HG02642 (cell line): ENCODE measurements at regions not wholly inside any gene's neighbourhood (a gene's known extent, or its start where the extent isn't known, plus 50 kb on each side); places are given as distances from the start of the nearest gene placed in this dataset.

Experiments
- ATAC-seq: cut with Tn5 transposase; IDR thresholded peaks from one replicate; pipeline ENCODE4 v1.9.1; 2021; ENCODE audit warnings: mild to moderate bottlenecking; ENCODE audit not compliant: unreplicated experiment, poor library complexity

- ATAC-seq = no peak
Observed at GRCh38 chr14:86027990-86028389, 498.0 kb downstream of the FLRT2 start.

DNA sequence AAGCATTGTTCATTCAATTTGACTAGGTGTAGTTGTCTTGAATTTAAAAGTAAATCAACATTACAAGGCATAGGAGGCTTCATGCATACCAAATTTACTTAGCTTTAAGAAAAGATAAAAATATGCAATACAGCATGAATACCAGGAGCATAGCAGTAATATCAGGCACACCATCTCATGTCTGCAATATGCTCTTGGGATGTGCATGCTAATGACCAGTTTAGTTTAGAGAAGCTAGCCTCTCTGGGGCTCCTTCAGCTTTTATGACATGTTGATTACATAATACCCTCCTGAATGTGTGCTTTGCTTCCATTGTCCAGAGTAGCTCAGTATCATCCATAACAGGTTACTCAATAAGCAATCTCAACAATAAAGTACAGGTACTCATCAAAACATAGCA lies 497.2 kb downstream of the FLRT2 start:
- no peak for ATAC-seq

GRCh38 chr14:86022031-86022629 lies 492.2 kb downstream of the FLRT2 start:
- ATAC-seq = no peak

- no peak for ATAC-seq
Observed at GRCh38 chr14:86020841-86021240, 490.9 kb downstream of the FLRT2 start.

- no peak for ATAC-seq
Observed at GRCh38 chr14:86015941-86016340, 486.0 kb downstream of the FLRT2 start.

GRCh38 chr14:86015511-86015910 lies 485.6 kb downstream of the FLRT2 start:
- ATAC-seq = no peak

- ATAC-seq = no peak
Observed at GRCh38 chr14:86013641-86014040, 483.7 kb downstream of the FLRT2 start.

DNA sequence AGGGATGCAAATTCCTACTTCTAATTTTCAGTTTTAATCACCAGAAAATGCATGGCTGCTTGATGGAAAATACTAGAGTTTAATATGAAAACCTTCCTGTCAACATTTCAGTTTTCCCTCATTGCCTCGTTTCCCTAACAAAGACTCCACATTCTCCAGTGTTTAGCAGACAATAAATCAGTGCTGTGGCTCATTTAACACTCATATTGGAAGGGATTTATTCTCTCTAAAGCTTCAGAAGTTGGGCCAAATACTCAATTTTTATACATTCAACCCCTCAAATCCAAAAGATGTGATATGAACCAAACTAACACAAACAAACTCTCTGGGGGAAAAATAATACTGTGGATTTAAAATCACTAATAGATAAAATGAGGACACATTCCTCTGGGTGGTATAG lies 482.5 kb downstream of the FLRT2 start:
- no peak for ATAC-seq

GRCh38 chr14:86003998-86004397 lies 474.1 kb downstream of the FLRT2 start:
- no peak for ATAC-seq

DNA sequence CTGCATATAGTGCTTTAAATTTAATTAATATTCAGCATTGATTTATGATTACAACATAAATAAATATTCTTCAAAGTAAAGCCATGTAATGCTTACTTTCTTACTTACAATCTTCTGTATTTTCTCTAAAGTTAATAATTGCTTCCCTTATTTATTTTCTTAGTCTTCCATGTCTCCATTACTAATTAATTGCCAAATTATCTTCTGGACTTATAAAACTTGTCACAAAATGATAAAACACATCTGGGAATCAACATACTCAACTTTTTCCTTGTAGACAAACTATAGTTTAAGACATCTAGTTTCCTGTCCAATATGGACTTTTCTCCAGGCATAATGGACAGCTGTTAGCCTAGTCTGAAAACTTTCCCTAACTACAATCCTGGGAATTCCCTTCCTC lies 466.6 kb downstream of the FLRT2 start:
- ATAC-seq = no peak

DNA sequence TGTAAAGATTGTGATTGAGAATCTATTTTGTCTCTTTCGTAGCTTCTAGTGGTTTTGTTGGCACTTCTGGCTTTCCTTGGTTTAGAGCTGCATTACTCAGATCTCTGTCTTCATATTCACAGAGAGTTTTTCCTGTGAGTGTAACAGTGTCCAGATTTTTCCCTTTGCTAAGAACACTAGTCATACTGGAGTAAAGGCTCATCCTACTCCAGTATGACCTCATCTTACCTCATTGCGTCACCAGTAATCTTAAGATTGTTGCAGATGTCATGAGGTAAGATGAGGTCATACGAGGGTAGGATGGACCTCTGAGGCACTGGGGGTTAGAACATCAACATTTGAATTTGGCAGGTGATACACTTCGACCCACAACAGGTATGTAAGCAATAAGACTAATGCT lies 461.2 kb downstream of the FLRT2 start:
- no peak for ATAC-seq

GRCh38 chr14:85987907-85988306 lies 458.0 kb downstream of the FLRT2 start:
- ATAC-seq = no peak

DNA sequence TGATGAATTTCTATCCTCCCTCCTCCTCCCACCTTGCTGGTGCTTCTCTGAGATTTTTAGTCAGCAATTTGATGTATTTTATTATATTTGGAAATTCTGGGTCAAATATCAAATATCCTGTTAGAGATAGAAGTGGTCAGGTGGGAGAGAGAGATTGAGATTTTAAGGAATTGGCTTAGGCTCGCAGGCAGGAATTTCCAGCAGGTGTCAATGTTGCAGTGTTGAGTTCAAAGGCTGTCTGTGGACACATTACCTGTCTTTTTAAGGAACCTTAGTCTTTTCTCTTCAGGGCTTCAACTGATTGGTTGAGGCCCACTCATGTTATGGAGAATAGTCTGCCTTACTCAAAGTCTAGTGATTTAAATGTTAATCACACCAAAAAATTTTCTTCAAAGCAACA lies 457.3 kb downstream of the FLRT2 start:
- ATAC-seq = no peak

DNA sequence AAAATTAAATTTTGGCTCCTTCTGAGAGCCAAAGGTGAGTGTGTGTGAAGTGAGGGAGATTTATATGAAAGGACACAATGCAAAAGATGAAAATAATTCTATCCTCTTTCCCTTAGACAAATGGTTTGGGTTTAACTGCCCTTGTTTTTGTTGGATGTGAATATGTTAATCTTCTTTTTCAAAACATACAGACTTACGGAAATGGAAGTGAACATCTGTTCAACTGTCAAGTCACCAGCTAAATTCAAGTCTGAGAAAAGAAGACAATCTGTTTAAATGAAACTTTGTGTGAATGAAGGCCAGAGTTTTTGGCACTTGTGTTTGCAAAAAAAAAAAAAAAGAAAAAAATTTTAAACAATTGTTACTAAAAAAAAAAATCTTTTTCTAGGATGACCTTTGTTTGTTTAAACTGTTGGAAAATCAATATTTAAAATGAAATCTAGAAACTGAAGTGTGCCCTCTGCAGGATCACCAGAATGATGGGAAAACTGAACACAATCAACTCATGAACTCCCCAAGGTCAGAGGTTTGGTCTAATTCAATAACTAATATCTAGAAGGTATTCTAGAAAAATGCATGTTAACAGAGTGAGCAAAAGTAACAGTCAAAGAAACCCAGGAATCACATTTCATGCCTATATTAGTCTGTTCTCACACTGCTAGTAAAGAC lies 448.8 kb downstream of the FLRT2 start:
- ATAC-seq = no peak

DNA sequence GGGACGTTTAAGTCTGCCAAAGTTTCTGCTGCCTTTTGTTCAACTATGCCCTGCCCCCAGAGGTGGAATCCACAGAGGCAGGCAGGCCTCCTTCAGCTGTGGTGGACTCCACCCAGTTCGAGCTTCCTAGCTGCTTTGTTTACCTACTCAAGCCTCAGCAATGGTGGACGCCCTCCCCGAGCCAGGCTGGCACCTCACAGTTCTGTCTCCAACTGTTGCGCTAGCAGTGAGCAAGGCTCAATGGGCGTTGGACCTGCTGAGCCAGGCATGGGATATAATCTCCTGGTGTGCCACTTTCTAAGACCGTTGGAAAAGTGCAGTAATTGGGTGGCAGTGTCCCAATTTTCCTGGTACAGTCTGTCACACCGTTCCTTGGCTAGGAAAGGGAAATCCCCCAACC lies 444.7 kb downstream of the FLRT2 start:
- ATAC-seq = no peak

- no peak for ATAC-seq
Observed at GRCh38 chr14:85963486-85963885, 433.5 kb downstream of the FLRT2 start.

DNA sequence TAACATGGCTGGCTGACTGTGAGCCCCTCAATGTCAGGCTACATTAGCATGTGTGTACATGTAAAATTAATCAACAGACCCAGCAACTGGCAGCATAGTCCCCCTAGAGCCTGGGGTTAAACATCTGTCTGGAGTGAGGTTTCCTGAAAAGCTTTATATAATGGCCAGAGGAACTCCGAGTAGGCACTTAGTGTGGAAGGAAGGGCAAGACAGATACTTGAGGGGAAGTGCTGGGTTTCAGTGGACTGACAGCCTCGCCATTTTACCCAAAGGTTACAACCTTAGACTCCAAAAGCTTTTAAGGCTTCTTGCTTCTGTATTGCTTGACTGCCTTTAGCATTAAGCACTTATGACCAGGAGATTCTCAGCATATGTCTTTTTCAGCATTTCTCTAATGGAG lies 430.8 kb downstream of the FLRT2 start:
- ATAC-seq = no peak

- no peak for ATAC-seq
Observed at GRCh38 chr14:85959063-85959462, 429.1 kb downstream of the FLRT2 start.

DNA sequence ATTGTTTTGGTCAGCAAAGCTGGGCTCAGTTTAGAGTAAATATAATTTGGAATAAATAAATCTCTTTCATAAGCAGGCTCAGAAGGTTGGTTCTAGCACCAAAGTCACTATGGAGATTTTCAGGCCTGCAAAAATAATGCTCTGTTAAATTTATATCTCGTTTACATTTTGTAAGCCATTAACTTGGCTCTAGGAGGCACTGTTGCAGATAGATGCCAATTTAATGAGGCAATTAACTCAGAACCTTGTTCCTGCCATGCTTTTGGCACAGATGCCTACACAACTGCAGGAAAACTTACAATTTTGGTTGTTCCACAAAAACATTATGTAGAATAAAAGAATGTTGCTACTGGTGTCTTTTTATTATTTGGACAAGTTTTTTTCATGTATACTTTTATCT lies 428.1 kb downstream of the FLRT2 start:
- no peak for ATAC-seq

GRCh38 chr14:85953265-85953664 lies 423.3 kb downstream of the FLRT2 start:
- ATAC-seq = no peak

DNA sequence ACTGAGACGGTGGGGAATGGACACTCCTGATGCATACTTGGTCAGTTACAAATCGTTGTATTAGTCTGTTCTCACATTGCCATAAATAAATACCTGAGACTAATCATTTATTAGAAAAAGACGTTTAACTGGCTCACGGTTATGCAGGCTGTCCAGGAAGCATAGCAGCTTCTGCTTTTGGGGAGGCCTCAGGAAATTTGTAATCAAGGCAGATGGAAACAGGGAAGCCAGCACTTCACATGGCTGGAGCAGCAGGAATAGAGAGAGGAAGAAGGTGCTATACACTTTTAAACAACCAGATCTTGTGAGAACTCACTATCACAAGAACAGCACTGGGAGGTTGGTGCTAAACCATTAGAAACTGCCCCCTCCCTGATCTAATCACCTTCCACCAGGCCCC lies 418.2 kb downstream of the FLRT2 start:
- ATAC-seq = no peak

- no peak for ATAC-seq
Observed at GRCh38 chr14:85947461-85948139, 417.7 kb downstream of the FLRT2 start.
